Activated CD8-positive, alpha-beta memory T cell treated with anti-CD3 and anti-CD28 coated beads for 36 hours (primary cell): ENCODE measurements at regions not wholly inside any gene's neighbourhood (a gene's known extent, or its start where the extent isn't known, plus 50 kb on each side); places are given as distances from the start of the nearest gene placed in this dataset.
"Not testable (repeated sequence)": the region's sequence is repeated elsewhere in the genome, so short reads cannot be mapped to it uniquely, and the experiment has no call there.

Source experiments
- CTCF ChIA-PET: fragments of 350-600 bp; sonication (Branson Sonifier 250); formaldehyde crosslinking; loops from one replicate; lab custom pipeline; 2021; ENCODE audit warnings: antibody characterized with exemption; lab: Charles Lee
- POLR2A ChIA-PET: fragments of 350-600 bp; sonication (Branson Sonifier 250); formaldehyde crosslinking; loops from one replicate; lab custom pipeline; 2021; ENCODE audit warnings: antibody characterized with exemption; lab: Charles Lee

GRCh38 chr1:170415710-170416372, 116.1 kb upstream of the GORAB start:
- CTCF ChIA-PET: no interaction called here

GRCh38 chr1:170424346-170424745, 107.6 kb upstream of the GORAB start:
- ChIA-PET CTCF (no interaction called here), POLR2A (no interaction called here)

More at GRCh38 chr1:170415710-170416372, 116.1 kb upstream of the GORAB start:
- POLR2A ChIA-PET: no interaction called here

DNA sequence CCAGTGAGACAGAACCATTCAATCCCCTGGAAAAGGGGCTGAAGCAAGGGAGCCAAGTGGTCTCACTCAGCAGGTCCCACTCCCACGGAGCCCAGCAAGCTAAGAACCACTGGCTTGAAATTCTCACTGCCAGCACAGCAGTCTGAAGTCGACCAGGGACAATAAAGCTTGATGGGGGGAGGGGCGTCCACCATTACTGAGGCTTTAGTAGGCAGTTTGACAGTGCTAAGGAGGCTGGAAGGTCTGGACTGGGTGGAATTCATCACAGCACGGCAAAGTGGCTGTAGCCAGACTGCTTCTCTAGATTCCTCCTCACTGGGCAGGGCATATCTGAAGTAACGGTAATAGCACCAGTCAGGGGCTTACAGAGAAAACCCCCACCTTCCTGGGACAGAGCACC, 105.4 kb upstream of the GORAB start:
- POLR2A ChIA-PET: no interaction called here

GRCh38 chr1:170427002-170427401, 105.0 kb upstream of the GORAB start:
- POLR2A ChIA-PET, CTCF ChIA-PET: not testable (repeated sequence)

More for the DNA sequence above, 105.4 kb upstream of the GORAB start:
- CTCF ChIA-PET: no interaction called here

- POLR2A ChIA-PET: no interaction called here
- CTCF ChIA-PET: no interaction called here
Measured at GRCh38 chr1:170436928-170437327, 95.0 kb upstream of the GORAB start.

GRCh38 chr1:170445096-170445495, 86.9 kb upstream of the GORAB start:
- ChIA-PET POLR2A (no interaction called here), CTCF (no interaction called here)

GRCh38 chr1:170448661-170449158, 83.3 kb upstream of the GORAB start:
- POLR2A ChIA-PET: no interaction called here
- CTCF ChIA-PET: no interaction called here

- CTCF ChIA-PET, POLR2A ChIA-PET: not testable (repeated sequence)
Measured at GRCh38 chr1:170457325-170458050, 74.5 kb upstream of the GORAB start.

DNA sequence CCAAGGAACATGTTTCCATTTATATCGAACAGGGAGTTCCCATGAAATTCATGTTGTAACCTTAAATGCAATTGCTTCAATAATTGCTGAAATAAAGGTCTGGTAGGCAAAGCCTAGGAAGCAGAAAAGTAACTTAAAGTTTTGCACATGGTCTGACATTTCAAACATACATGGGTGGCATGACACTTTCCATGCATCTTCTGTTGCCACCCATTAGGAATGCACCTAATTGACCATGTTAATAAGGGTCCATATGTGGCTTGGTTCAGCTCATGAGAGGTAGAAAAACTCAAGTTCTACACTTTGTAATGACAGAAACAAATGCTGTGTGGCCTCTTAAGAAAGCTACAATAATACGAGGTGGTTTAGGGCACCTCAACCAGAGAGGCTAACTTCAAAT, 72.0 kb upstream of the GORAB start:
- ChIA-PET POLR2A (no interaction called here), CTCF (no interaction called here)

DNA sequence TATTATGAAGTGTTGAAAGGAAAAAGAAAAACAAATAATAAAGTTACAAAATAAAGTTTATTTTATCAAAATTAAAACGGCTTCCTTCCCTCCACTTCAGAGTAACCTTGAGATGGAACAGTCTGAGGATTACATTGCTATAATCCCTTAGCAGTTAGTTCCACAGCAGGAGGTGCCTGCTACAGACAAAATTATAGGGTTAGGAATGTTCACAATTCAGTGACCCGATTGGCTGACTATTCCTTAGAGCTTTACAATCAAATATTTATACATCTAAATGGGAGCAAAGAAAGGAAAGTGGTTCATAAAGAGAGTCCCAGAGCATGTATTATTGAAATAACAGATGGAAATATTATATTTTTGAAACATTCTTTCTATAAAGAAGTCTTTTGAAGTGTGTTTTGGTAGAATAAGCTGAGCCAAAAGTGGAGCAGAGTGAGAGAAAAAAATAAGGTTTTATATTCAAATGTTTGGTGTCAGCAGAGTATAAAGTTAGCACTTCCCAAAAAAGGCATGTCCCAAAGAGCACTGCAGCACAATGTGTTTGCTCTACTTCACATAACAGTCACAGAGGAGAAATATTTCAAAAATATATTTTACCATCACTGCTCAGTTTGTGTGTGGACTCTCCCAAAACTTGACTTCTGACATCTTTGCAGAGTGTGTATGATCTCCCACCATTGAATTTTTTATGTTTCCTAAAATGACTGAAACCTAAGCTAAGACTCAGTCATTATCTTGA, 71.4 kb upstream of the GORAB start:
- ChIA-PET POLR2A (no interaction called here), CTCF (no interaction called here)

DNA sequence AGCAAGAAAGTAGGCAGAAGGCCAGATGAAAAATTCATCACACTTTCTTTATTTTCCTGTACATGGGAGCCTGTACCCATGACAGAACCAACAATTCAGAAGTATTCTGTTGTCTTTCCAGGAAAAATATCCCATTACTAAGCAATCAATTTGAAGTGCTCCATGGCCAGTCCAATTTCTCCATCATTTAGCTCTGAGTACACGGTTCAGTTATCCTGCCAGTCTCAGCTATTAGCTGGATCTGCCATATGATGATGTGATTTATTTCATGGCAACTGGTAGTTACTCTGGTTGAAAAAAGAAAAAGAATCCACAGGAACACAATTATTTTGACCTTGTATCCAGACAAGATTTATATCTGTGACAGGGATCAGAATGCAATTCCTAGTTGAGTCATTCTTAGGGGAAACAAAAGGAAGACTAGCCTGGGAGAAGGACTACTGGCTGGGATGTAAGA, 70.6 kb upstream of the GORAB start:
- CTCF ChIA-PET: no interaction called here

DNA sequence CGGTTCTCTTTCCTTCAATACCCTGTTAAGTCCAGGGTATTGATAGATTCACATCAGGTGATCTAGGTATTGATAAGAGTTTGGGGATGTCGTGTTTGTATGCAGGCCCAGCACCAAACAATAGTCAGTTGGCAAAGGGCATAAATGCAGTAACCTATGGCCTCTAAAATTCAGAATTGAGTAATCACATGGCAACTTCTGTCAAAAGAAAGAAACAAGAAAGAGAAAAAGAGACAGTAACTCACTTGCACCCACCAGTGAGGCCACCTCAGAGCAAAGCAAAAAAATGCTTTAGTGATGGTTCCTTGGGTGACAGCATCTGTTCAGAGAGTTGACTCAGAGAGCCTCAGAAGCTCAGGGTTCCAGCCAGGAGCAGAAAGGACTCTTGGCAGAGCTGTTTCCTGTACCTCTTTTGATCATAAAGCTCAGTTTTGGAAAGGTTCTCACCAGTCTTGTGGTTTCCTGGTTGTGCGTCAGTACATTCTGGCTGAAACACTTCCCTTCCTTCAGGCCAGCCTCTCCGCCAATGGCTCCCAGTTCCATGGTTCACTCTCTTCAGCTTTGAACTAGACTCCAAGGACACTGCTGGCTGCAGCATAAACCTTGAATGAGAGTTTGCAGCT, 70.1 kb upstream of the GORAB start:
- CTCF ChIA-PET: no interaction called here
- POLR2A ChIA-PET: no interaction called here

More for the DNA sequence above, 70.6 kb upstream of the GORAB start:
- POLR2A ChIA-PET: no interaction called here

- POLR2A ChIA-PET: no interaction called here
Measured at GRCh38 chr1:170470121-170470520, 61.8 kb upstream of the GORAB start.

GRCh38 chr1:170471398-170472053, 60.4 kb upstream of the GORAB start:
- ChIA-PET CTCF (no interaction called here), POLR2A (no interaction called here)

More at GRCh38 chr1:170470121-170470520, 61.8 kb upstream of the GORAB start:
- CTCF ChIA-PET: no interaction called here

DNA sequence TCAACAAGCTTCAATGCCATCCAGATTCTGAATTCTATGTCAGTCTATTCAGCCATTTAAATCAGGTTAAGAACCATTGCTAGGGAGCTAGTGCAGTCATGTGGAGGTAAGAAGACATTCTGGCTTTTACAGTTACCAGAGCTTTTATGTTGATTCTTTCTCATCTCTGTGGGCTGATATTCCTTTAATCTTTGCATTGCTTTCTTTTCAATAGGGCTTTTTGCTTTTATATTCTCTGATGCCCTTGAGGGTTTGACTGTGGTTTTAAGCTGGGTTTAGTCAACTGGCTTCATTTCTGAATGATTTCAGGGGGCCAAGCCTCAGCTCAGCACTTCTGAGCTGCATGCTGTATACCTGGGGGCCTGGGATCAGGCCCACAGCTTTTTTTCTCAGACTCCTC, 51.0 kb upstream of the GORAB start:
- CTCF ChIA-PET: no interaction called here
- POLR2A ChIA-PET: no interaction called here
